AG10803 (cell line): ENCODE measurements at regions not wholly inside any gene's neighbourhood (a gene's known extent, or its start where the extent isn't known, plus 50 kb on each side); places are given as distances from the start of the nearest gene placed in this dataset.
A peak's percentile ranks its signal among the peaks of the same experiment; 100 is the strongest.

Source experiments
- DNase-seq: peaks from one replicate; pipeline ENCODE4 v3.0.0; 2010; ENCODE audit warnings: low read depth
- H3K4me3 ChIP-seq: 2 replicates; pipeline ENCODE4 v1.5.1; 2011; ENCODE audit warnings: mild to moderate bottlenecking, low read length, control low read depth
- CTCF ChIP-seq: conservative IDR thresholded peaks from 2 replicates; pipeline ENCODE4 v1.5.1; 2011; ENCODE audit warnings: mild to moderate bottlenecking, low read length, control low read depth, inconsistent platforms

GRCh38 chrX:140360924-140361323 lies 143.9 kb downstream of the SOX3 start:
- no peak for DNase-seq

GRCh38 chrX:140360284-140360683 lies 144.6 kb downstream of the SOX3 start:
- no peak for TF ChIP-seq CTCF
- DNase-seq: no peak
- no peak overlapping the region for H3K4me3 ChIP-seq

More at GRCh38 chrX:140360924-140361323, 143.9 kb downstream of the SOX3 start:
- H3K4me3 ChIP-seq: no peak overlapping the region
- TF ChIP-seq CTCF: no peak

GRCh38 chrX:140355922-140356321 lies 148.9 kb downstream of the SOX3 start:
- DNase-seq: no peak
- TF ChIP-seq CTCF: no peak

GRCh38 chrX:140355429-140355828 lies 149.4 kb downstream of the SOX3 start:
- H3K4me3 ChIP-seq: no peak overlapping the region
- TF ChIP-seq CTCF: no peak
- no peak for DNase-seq

More at GRCh38 chrX:140355922-140356321, 148.9 kb downstream of the SOX3 start:
- H3K4me3 ChIP-seq: no peak overlapping the region

GRCh38 chrX:140354431-140355120 lies 150.3 kb downstream of the SOX3 start:
- no peak overlapping the region for H3K4me3 ChIP-seq
- no peak for TF ChIP-seq CTCF
- no peak for DNase-seq

GRCh38 chrX:140346729-140347128 lies 158.1 kb downstream of the SOX3 start:
- no peak overlapping the region for H3K4me3 ChIP-seq
- DNase-seq: peak; percentile 6
- no peak for TF ChIP-seq CTCF

GRCh38 chrX:140343226-140343868 lies 161.5 kb downstream of the SOX3 start:
- no peak for TF ChIP-seq CTCF
- no peak for DNase-seq
- no peak overlapping the region for H3K4me3 ChIP-seq
